SU-DHL-6 (cell line): ENCODE measurements at regions not wholly inside any gene's neighbourhood (a gene's known extent, or its start where the extent isn't known, plus 50 kb on each side); places are given as distances from the start of the nearest gene placed in this dataset.

Experiments used
- H2AFZ ChIP-seq: fragments of 200-600 bp; sonication (generic); 2 replicates; pipeline ENCODE4 v1.6.1; 2014; ENCODE audit warnings: low read depth, mild to moderate bottlenecking, moderate library complexity, mixed read lengths, antibody characterized with exemption, low read length; ENCODE audit not compliant: severe bottlenecking
- H3F3A ChIP-seq: fragments of 200-600 bp; shearing (Covaris generic); 2 replicates; pipeline ENCODE4 v1.6.0; 2016; ENCODE audit warnings: antibody characterized with exemption, mild to moderate bottlenecking; ENCODE audit not compliant: insufficient read depth
- H3K27ac ChIP-seq: fragments of 200-600 bp; sonication (generic); 2 replicates; pipeline ENCODE4 v1.5.1; 2016; ENCODE audit warnings: low read depth, mild to moderate bottlenecking, low read length, moderate library complexity, mixed read lengths
- H3K27me3 ChIP-seq: fragments of 200-600 bp; sonication (generic), shearing (Covaris generic); 2 replicates; pipeline ENCODE4 v1.6.0; 2014; ENCODE audit warnings: mild to moderate bottlenecking, low read length
- H3K36me3 ChIP-seq: fragments of 200-600 bp; sonication (generic); 2 replicates; pipeline ENCODE4 v1.6.1; 2014; ENCODE audit warnings: mild to moderate bottlenecking, low read length, mixed read lengths
- H3K4me2 ChIP-seq: fragments of 300-600, 200-600 bp; shearing (Covaris generic), sonication (generic); 2 replicates; pipeline ENCODE4 v1.6.0; 2014; ENCODE audit warnings: low read length, low read depth, mild to moderate bottlenecking; ENCODE audit not compliant: poor library complexity, severe bottlenecking
- H3K4me3 ChIP-seq: fragments of 200-600 bp; sonication (generic); 2 replicates; pipeline ENCODE4 v1.5.1; 2014; ENCODE audit warnings: antibody characterized with exemption, low read length, mild to moderate bottlenecking, mixed read lengths; ENCODE audit not compliant: insufficient read depth, poor library complexity, severe bottlenecking
- H3K79me2 ChIP-seq: fragments of 200-600 bp; sonication (generic); 2 replicates; pipeline ENCODE4 v1.6.1; 2014; ENCODE audit warnings: mild to moderate bottlenecking, low read length, moderate library complexity; ENCODE audit not compliant: insufficient read depth
- H3K9ac ChIP-seq: fragments of 200-600 bp; sonication (generic); 2 replicates; pipeline ENCODE4 v1.7.0; 2014; ENCODE audit warnings: mild to moderate bottlenecking, low read length
- H3K9me2 ChIP-seq: fragments of 200-600 bp; sonication (generic); replicated peaks from 2 replicates; pipeline ENCODE4 v1.6.1; 2014; ENCODE audit warnings: low read length; ENCODE audit not compliant: insufficient read depth
- H3K9me3 ChIP-seq: fragments of 200-600 bp; sonication (generic); 2 replicates; pipeline ENCODE4 v1.6.1; 2014; ENCODE audit warnings: low read length, mixed read lengths; ENCODE audit not compliant: insufficient read depth
- H4K20me1 ChIP-seq: fragments of 200-600 bp; sonication (generic); 2 replicates; pipeline ENCODE4 v1.6.1; 2014; ENCODE audit warnings: low read depth, mild to moderate bottlenecking, antibody characterized with exemption, low read length, moderate library complexity, mixed read lengths
- CTCF ChIP-seq: fragments of 200-600 bp; sonication (generic); IDR thresholded peaks from one replicate; pipeline ENCODE4 v1.5.1; 2017; ENCODE audit warnings: antibody characterized with exemption, mild to moderate bottlenecking, low read length, moderate library complexity; ENCODE audit not compliant: insufficient read depth, poor library complexity, severe bottlenecking
- EZH2phosphoT487 ChIP-seq: fragments of 200-600 bp; sonication (generic), shearing (Covaris generic); conservative IDR thresholded peaks from 2 replicates; pipeline ENCODE4 v1.6.1; 2018; ENCODE audit warnings: mild to moderate bottlenecking, antibody characterized with exemption, low read length, moderate library complexity, mixed read lengths

GRCh38 chr10:44011603-44011981, 362.9 kb upstream of the ZNF32 start:
- no peak overlapping the region for H3K9ac ChIP-seq
- no peak overlapping the region for H2AFZ ChIP-seq
- no peaks in the 10 kb centered on the region for H4K20me1 ChIP-seq
- no peaks in the 10 kb centered on the region for H3K9me2 ChIP-seq
- H3F3A ChIP-seq: no peaks in the 10 kb centered on the region
- H3K27me3 ChIP-seq: no peaks in the 10 kb centered on the region
- H3K9me3 ChIP-seq: no peaks in the 10 kb centered on the region
- H3K4me2 ChIP-seq: no peak overlapping the region
- H3K27ac ChIP-seq: no peak overlapping the region
- no peaks in the 10 kb centered on the region for H3K36me3 ChIP-seq
- no peaks in the 10 kb centered on the region for H3K79me2 ChIP-seq
- no peak overlapping the region for H3K4me3 ChIP-seq
- TF ChIP-seq CTCF (no peak), EZH2phosphoT487 (no peak)

GRCh38 chr10:44010873-44011602, 362.4 kb upstream of the ZNF32 start:
- H3K4me3 ChIP-seq: no peak overlapping the region
- H2AFZ ChIP-seq: no peak overlapping the region
- H3K9ac ChIP-seq: no peak overlapping the region
- no peak for TF ChIP-seq CTCF
- no peak for TF ChIP-seq EZH2phosphoT487
- no peak overlapping the region for H3K4me2 ChIP-seq
- no peaks in the 10 kb centered on the region for H3K9me3 ChIP-seq
- no peaks in the 10 kb centered on the region for H4K20me1 ChIP-seq
- H3K9me2 ChIP-seq: no peaks in the 10 kb centered on the region
- no peak overlapping the region for H3K27ac ChIP-seq
- no peaks in the 10 kb centered on the region for H3K27me3 ChIP-seq
- no peaks in the 10 kb centered on the region for H3F3A ChIP-seq
- no peaks in the 10 kb centered on the region for H3K36me3 ChIP-seq
- H3K79me2 ChIP-seq: no peaks in the 10 kb centered on the region

- H2AFZ ChIP-seq: no peak overlapping the region
- no peaks in the 10 kb centered on the region for H3K9me3 ChIP-seq
- no peaks in the 10 kb centered on the region for H3K36me3 ChIP-seq
- H3F3A ChIP-seq: no peaks in the 10 kb centered on the region
- H3K27ac ChIP-seq: no peak overlapping the region
- no peaks in the 10 kb centered on the region for H3K27me3 ChIP-seq
- no peaks in the 10 kb centered on the region for H3K79me2 ChIP-seq
- no peaks in the 10 kb centered on the region for H3K9me2 ChIP-seq
- H3K9ac ChIP-seq: no peak overlapping the region
- H3K4me2 ChIP-seq: no peak overlapping the region
- no peaks in the 10 kb centered on the region for H4K20me1 ChIP-seq
- no peak overlapping the region for H3K4me3 ChIP-seq
- no peak for TF ChIP-seq EZH2phosphoT487
- no peak for TF ChIP-seq CTCF
These were observed 361.4 kb upstream of the ZNF32 start for GRCh38 chr10:44009891-44010632.
